Ovary (tissue), 7 donors: ENCODE measurements at regions not wholly inside any gene's neighbourhood (a gene's known extent, or its start where the extent isn't known, plus 50 kb on each side); places are given as distances from the start of the nearest gene placed in this dataset.

ENCODE experiments used
- DNase-seq, 5 donors: peaks; one replicate each; pipeline ENCODE4 v3.0.0-alpha.2; 2019 to 2020
- H3K27ac ChIP-seq, 2 donors: fragments of 200-600 bp; one replicate each; pipeline versions ENCODE4 v1.5.1 to v1.8.0; 2019 to 2022
- H3K27me3 ChIP-seq: fragments of 200-600 bp; one replicate; pipeline ENCODE4 v1.8.0; 2022
- H3K36me3 ChIP-seq: fragments of 200-600 bp; sonication (generic); one replicate; pipeline ENCODE4 v1.5.1; 2019
- H3K4me1 ChIP-seq: one replicate; pipeline ENCODE4 v1.8.1; 2013; ENCODE audit warnings: mild to moderate bottlenecking, moderate library complexity; ENCODE audit not compliant: insufficient read depth
- H3K4me3 ChIP-seq: fragments of 200-600 bp; sonication (generic); one replicate; pipeline ENCODE4 v1.5.1; 2017
- H3K9me3 ChIP-seq, 2 donors: fragments of 200-600 bp in 1 of 2; sonication (generic) in 1 of 2; one replicate each; pipeline versions ENCODE4 v1.5.1 to v1.8.1; 2013 to 2019; ENCODE audit warnings: mild to moderate bottlenecking in 1 of 2, moderate library complexity in 1 of 2
- EP300 ChIP-seq: sonication (generic); formaldehyde crosslinking; IDR thresholded peaks from one replicate; pipeline ENCODE4 v1.6.1; 2017; ENCODE audit warnings: antibody characterized with exemption
- POLR2A ChIP-seq: fragments of 450-650 bp; IDR thresholded peaks from one replicate; pipeline ENCODE4 v1.6.1; 2017; ENCODE audit warnings: antibody characterized with exemption, mild to moderate bottlenecking, moderate library complexity
- WGBS, 3 donors: extraction: QIAGEN DNeasy Blood & Tissue Kit in 1 of 3; methylation state at CpG; one replicate each; pipeline versions ENCODE4 v1.1.5 to v1.1.7; 2013 to 2017; 5-methylcytosine and 5-hydroxymethylcytosine counted together
- intact Hi-C, 4 donors: fragments of 100-400 bp; cut with DNase I; formaldehyde crosslinking; loops; one replicate each; pipeline versions ENCODE4 v1.11.0 to v1.15.1; 2022 to 2023
- TF ChIP-seq, protein P1 (sequence below), 3 donors: fragments of 450-650 bp in 2 of 3; fragments of 200-600 bp in 1 of 3; IDR thresholded peaks; one replicate each; pipeline versions ENCODE4 v1.5.1 to v1.8.0; 2016 to 2022; ENCODE audit warnings: antibody characterized with exemption in 3 of 3, mild to moderate bottlenecking in 1 of 3
- donor health status: DM: no; HTN: no; CAD: no; lungs with moderate emphysema.
- donor health status: DM: no; HTN: no; CAD: no.
- donor health status: Bipolar disorder and iron deficiency.
- donor health status: DM: no; HTN: no; CAD: no.
- donor health status: DM: yes; HTN: yes; CAD: no.

GRCh38 chr2:65662654-65663432 lies 230.4 kb upstream of the SPRED2 start:
- H3K27ac ChIP-seq, result no peak overlapping the region
- H3K36me3 ChIP-seq, result no peaks in the 10 kb centered on the region
- H3K4me1 ChIP-seq, result peaks cover 14% of the 10 kb centered on the region
- TF ChIP-seq EP300 (no peak), POLR2A (no peak)
- TF ChIP-seq, protein P1, sequence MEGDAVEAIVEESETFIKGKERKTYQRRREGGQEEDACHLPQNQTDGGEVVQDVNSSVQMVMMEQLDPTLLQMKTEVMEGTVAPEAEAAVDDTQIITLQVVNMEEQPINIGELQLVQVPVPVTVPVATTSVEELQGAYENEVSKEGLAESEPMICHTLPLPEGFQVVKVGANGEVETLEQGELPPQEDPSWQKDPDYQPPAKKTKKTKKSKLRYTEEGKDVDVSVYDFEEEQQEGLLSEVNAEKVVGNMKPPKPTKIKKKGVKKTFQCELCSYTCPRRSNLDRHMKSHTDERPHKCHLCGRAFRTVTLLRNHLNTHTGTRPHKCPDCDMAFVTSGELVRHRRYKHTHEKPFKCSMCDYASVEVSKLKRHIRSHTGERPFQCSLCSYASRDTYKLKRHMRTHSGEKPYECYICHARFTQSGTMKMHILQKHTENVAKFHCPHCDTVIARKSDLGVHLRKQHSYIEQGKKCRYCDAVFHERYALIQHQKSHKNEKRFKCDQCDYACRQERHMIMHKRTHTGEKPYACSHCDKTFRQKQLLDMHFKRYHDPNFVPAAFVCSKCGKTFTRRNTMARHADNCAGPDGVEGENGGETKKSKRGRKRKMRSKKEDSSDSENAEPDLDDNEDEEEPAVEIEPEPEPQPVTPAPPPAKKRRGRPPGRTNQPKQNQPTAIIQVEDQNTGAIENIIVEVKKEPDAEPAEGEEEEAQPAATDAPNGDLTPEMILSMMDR (IDR thresholded peaks at IDR 0.05), result no peak
- intact Hi-C loops, result no loop called here
- H3K9me3 ChIP-seq, result no peaks in the 10 kb centered on the region
- 15 to 20% (median 19%) methylated on average over 17 of the region's 17 CpGs for WGBS, 3 donors
- H3K27me3 ChIP-seq, result no peaks in the 10 kb centered on the region
- no peak for DNase-seq
- no peak overlapping the region for H3K4me3 ChIP-seq

- Histone ChIP-seq H3K36me3 (no peaks in the 10 kb centered on the region), H3K27me3 (no peaks in the 10 kb centered on the region), H3K4me3 (no peak overlapping the region), H3K27ac (no peak overlapping the region), H3K4me1 (peaks cover 14% of the 10 kb centered on the region), H3K9me3 (no peaks in the 10 kb centered on the region)
- intact Hi-C loops, result no loop called here
- TF ChIP-seq POLR2A, result no peak
- TF ChIP-seq, protein P1 (IDR thresholded peaks at IDR 0.05), result no peak
- TF ChIP-seq EP300, result no peak
- no peak for DNase-seq
- WGBS, 3 donors, result 23 to 36% (median 33%) methylated on average over 8 of the region's 8 CpGs
Observed at GRCh38 chr2:65661980-65662653, 229.7 kb upstream of the SPRED2 start.

- 5 to 24% (median 8%) methylated on average over 6 of the region's 6 CpGs for WGBS, 3 donors
- no peak overlapping the region for H3K27ac ChIP-seq
- intact Hi-C loops, result no loop called here
Observed at GRCh38 chr2:65660340-65660739, 227.9 kb upstream of the SPRED2 start.

DNA sequence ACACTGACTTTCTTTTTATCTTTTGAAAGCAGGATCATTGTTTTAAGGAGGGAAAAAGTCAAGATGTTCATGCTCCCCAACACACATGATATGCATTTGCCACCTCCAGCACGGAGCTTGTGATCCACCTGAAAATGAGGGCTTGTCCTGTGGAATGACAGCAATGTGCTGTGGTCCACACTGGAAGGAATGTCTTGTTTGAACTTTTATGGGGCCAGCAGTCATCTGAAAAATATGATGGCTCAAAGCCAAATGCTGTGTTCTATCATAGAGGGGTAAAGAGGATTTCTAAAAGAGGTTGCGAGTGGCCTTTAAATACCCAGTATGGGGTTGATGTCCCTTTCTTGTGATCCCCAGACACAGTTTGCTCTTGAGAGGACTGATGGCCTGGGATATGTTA lies 226.5 kb upstream of the SPRED2 start:
- no peak for DNase-seq
- no peak overlapping the region for H3K4me3 ChIP-seq
- peaks cover 12% of the 10 kb centered on the region for H3K4me1 ChIP-seq
- 74 to 92% (median 88%) methylated on average over 2 of the region's 2 CpGs for WGBS, 3 donors
- no peak overlapping the region for H3K27ac ChIP-seq
- no peaks in the 10 kb centered on the region for H3K9me3 ChIP-seq
- H3K36me3 ChIP-seq, result no peaks in the 10 kb centered on the region
- no peaks in the 10 kb centered on the region for H3K27me3 ChIP-seq
- intact Hi-C loops, result no loop called here
- TF ChIP-seq EP300 (no peak), POLR2A (no peak)
- TF ChIP-seq, protein P1 (IDR thresholded peaks at IDR 0.05), result no peak

More at GRCh38 chr2:65660340-65660739, 227.9 kb upstream of the SPRED2 start:
- DNase-seq, result no peak
- Histone ChIP-seq H3K36me3 (no peaks in the 10 kb centered on the region), H3K4me3 (no peak overlapping the region), H3K27me3 (no peaks in the 10 kb centered on the region), H3K9me3 (no peaks in the 10 kb centered on the region), H3K4me1 (peaks cover 12% of the 10 kb centered on the region)
- TF ChIP-seq EP300 (no peak), POLR2A (no peak)
- TF ChIP-seq, protein P1 (IDR thresholded peaks at IDR 0.05), result no peak
